ENCODE measurements at regions not wholly inside any gene's neighbourhood (a gene's known extent, or its start where the extent isn't known, plus 50 kb on each side); places are given as distances from the start of the nearest gene placed in this dataset.

DNA sequence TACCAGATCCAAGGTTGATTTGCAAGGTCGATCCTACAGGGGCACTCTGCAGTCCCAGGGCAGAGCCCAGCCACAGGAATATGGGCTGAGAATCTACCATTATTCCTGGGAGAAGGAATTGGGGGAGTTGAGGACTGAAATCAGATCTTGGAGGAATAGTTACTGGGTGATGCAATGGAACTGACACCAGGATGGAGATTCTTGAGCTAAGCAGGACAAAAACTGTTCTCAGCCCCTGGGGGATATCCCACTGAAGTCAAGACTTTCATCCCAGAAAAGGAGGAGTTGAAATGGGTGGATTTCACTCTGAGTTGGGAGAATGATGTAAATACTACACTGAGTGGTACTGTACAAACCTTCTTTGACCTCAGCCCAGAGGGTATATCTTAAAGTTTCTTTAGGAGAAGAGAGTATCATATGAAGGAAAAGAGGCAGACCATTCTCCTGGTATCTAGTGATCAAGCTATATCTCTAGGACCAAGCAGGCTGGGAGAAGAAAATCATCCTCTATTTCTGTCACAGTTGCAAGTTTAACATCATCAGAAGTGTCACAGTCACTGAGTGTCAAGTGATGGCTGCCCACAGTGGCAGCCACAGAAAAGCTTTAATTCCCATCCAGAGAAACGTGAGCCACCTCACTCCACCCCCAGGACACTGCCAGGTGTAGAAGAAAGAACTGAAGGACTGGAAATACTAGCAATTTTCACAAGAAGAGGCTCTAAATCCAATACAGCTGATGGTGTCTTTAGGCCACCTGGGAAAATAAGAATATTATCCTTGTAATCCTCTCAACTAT, 181.9 kb downstream of the NUAK1 start:
- Mint-ChIP-seq H3K4me1 (no peaks in the 10 kb centered on the region), H3K36me3 (ENCODE audit: low read depth) (no peaks in the 10 kb centered on the region), H3K9me3 (peaks cover 3% of the 10 kb centered on the region), H3K27ac (no peak overlapping the region), H3K27me3 (peaks cover 12% of the 10 kb centered on the region), H3K4me3 (no peak overlapping the region)
- no peak for ATAC-seq (replicated peaks)

DNA sequence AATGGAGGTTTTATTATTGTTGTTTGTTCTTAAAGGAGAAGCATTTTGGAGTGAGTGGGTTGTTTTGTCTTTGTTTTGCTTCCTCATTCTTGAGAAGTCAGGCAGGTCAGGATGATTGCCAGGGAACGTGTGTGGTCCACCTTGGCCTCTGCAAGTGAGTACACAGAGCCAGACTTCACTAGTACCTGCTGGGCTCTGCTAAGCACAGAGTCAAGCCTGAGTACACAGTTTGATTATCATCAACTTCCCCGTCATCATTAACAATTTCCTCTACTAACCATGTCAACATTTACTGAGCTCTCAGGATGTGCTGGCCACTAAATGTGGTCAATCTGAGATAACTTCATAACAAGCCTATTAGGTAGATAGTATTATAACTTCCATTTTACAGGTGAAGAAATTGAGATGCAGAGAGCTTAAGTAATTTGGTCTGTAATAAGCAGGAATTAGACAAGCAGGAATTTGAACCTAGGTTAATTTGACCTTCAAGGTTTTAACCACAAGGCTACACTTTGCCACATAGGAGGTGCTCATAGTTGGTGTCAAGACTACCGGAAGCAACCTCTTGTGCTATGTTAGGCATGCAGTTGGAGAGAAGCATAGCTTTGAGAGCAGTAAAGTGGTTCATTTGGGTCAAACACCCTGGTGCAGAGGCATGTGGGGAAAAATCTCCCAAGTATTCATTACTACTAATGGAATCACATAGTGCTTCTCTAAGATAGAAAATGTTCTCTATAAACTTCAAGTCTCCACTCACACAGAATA, 178.3 kb downstream of the NUAK1 start:
- Mint-ChIP-seq H3K4me3 (no peak overlapping the region), H3K36me3 (ENCODE audit: low read depth) (no peaks in the 10 kb centered on the region), H3K27me3 (peaks cover 16% of the 10 kb centered on the region), H3K9me3 (peaks cover 3% of the 10 kb centered on the region), H3K4me1 (no peaks in the 10 kb centered on the region), H3K27ac (no peak overlapping the region)
- ATAC-seq (replicated peaks), result no peak

DNA sequence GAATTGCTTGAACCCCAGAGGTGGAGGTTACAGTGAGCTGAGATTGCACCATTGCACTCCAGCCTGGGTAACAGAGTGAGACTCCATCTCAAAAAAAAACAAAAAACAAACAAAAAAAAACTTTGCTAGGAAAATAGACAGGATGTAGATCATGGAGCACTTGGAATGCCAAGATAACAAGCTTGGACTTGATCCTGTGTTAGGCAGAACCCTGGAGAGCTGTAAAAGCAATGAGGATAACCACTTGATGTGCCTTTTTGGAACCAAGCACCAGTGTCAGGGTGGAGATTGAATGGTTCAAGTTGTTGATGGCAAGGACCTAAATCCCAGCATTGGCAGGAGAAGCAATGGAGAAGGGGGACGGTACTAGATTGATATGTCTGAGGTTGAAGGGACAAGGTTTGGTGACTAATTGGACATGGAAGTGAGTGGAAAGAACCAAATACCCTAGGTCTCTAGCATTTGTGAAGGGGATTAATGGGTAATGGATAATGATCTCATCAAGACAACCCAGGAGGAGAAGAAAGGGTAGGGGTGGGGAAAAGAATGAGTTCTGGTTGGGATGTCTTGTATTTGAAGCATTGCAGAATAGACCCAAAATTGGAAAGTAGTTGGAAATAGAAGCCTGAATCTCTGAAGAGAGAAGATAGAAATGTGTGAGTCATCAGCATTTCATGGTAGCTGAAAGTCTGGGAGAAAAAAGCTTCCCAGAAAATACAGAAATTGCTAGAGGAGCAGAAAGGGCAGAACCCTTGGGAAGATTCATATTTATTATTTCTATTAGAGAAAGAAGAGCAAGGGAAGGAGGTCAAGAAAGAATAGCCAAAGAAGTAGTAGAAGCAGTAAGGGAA, 176.7 kb downstream of the NUAK1 start:
- H3K36me3 Mint-ChIP-seq (ENCODE audit: low read depth), result no peaks in the 10 kb centered on the region
- peaks cover 14% of the 10 kb centered on the region for H3K27me3 Mint-ChIP-seq
- H3K4me1 Mint-ChIP-seq, result no peaks in the 10 kb centered on the region
- no peak overlapping the region for H3K27ac Mint-ChIP-seq
- no peak overlapping the region for H3K4me3 Mint-ChIP-seq
- peaks cover 3% of the 10 kb centered on the region for H3K9me3 Mint-ChIP-seq
- no peak for ATAC-seq (replicated peaks)

DNA sequence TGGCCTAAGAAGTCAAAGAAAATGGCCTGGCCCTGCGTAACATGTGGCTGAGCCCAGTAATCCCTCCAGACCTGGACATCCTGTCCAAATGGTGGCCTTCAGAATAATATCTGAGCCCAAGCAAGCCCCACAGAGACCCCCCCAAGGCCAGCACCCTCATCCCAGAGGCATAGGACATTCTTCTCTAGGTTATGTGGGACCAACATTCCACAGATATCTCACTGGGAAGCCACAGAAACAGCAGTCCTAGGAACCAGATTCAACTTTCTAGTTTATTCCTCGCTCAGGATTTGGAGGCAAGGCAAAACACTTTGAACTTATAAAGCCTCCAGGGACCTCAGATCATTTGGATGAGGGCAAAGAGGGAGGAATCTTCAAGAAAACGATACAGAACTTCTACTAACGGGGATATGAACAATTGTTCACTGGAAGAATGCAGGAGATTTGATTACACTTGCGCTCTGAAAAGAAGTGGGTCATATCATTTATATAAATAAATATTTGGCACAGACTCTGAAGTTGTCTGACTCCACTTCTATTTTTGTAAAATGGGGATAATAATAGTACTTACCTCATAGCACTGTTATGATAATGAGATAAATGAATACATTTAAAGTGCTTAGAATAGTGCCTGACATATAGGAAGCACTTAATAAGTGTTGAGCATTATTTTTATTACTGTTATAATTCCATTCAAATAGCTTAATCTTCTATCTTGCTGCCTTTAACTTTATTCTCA, 171.5 kb downstream of the NUAK1 start:
- no peaks in the 10 kb centered on the region for H3K9me3 Mint-ChIP-seq
- H3K4me3 Mint-ChIP-seq, result no peak overlapping the region
- no peaks in the 10 kb centered on the region for H3K4me1 Mint-ChIP-seq
- H3K27ac Mint-ChIP-seq, result no peak overlapping the region
- no peak for ATAC-seq (replicated peaks)
- no peaks in the 10 kb centered on the region for H3K36me3 Mint-ChIP-seq (ENCODE audit: low read depth)
- peaks cover 13% of the 10 kb centered on the region for H3K27me3 Mint-ChIP-seq

DNA sequence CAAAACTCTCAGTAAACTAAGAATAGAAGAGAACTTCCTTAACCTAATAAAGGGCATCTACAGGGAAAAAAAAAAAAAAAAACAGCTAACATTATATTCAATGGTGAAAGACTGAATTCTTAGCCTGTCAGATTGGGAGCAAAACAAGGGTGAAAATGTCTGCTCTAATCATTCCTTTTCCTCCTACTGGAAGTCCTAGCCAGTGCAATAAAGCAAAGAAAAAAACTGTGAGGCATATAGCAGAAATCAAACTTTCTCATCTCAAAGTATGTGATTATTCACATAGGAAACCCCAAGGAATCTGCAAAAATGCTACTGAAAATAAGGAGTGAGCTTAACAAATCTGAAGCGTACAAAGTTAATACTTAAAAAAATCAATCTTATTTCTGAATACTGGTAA, 170.7 kb downstream of the NUAK1 start:
- Mint-ChIP-seq H3K4me1 (no peaks in the 10 kb centered on the region), H3K27me3 (peaks cover 13% of the 10 kb centered on the region), H3K27ac (no peak overlapping the region), H3K9me3 (no peaks in the 10 kb centered on the region), H3K4me3 (no peak overlapping the region), H3K36me3 (ENCODE audit: low read depth) (no peaks in the 10 kb centered on the region)
- ATAC-seq (replicated peaks), result no peak

DNA sequence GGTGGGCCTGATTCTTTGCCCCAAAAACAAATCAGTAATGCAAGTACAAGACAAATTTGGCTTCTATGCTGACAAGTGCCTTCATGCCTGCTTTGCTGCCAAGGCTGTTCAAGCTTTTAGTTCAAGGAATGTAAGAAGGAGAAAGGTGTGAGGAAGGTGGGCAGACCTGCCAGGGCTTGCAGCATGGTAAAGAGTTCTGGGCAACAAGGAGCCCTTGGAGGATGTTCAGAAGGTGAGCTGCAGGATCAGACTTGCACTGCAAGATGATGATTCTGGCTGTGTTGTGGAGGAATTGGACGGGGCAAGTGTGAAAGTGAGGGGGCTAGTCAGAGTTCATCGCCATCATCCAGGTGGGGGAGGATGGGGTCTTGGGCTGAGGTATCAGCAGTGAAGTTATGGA, 167.9 kb downstream of the NUAK1 start:
- Mint-ChIP-seq H3K9me3 (no peaks in the 10 kb centered on the region), H3K36me3 (ENCODE audit: low read depth) (no peaks in the 10 kb centered on the region), H3K27ac (no peak overlapping the region), H3K4me1 (no peaks in the 10 kb centered on the region), H3K27me3 (peaks cover 10% of the 10 kb centered on the region), H3K4me3 (no peak overlapping the region)
- no peak for ATAC-seq (replicated peaks)

DNA sequence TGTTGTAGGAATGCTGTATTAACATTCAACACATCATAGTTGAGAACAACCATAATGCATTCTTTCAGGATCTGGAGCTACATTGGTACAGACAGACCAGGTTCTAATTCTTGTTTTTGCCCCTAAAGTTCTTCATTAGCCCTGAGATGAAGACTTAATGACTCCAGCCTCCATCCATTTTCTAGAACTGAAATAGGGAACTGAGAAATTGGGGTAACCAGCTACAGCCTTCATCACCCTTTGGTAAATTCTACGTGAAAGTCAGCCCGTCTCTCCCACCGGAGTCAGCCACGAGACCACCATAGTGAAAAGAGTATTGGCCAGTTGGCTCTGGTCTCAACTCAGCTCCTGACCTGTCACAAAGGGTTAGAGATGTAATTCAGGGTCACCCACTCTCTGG, 164.0 kb downstream of the NUAK1 start:
- Mint-ChIP-seq H3K27ac (no peak overlapping the region), H3K36me3 (ENCODE audit: low read depth) (no peaks in the 10 kb centered on the region), H3K4me3 (no peak overlapping the region), H3K9me3 (no peaks in the 10 kb centered on the region), H3K4me1 (no peaks in the 10 kb centered on the region), H3K27me3 (peaks cover 10% of the 10 kb centered on the region)
- no peak for ATAC-seq (replicated peaks)

DNA sequence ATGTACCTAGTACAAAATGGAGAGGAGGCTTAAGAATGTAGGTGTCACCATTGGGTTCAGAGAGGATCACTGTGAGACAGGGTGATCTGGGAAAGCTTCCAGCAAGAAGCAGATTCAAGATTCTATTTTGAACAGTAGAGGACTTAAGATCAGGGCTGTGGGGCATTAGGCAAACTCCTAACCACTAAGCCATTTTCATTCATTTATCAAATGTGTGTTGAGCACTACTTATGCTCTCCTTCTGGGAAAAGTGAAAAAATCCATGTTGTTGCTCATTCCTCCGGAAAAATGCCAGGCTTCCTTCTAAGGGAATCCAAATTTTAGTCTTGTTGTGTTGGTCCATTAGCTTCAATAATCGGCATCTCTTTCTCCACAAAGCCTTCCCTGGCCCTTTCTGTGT, 163.4 kb downstream of the NUAK1 start:
- no peak overlapping the region for H3K4me3 Mint-ChIP-seq

DNA sequence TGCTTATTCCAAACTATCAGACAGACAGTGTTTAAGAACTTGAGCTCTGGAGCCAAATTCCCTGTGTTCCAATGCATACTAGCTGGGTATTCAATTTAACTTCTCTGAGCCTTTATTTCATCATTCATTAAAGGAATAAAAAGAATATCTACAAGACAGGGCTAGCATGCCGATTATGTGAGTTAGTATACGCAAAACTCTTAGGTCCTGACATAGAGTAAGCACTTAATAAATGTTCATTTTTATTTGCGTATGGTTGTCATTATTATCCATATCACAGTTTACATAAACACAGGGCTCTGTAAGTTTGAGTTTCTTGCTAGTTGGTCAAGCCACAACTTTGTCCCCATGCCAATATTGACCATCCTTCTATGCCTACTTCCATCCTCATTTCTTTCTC, 161.5 kb downstream of the NUAK1 start:
- Mint-ChIP-seq H3K27ac (no peak overlapping the region), H3K9me3 (no peaks in the 10 kb centered on the region), H3K27me3 (peaks cover 3% of the 10 kb centered on the region), H3K4me1 (no peaks in the 10 kb centered on the region), H3K36me3 (ENCODE audit: low read depth) (no peaks in the 10 kb centered on the region), H3K4me3 (no peak overlapping the region)
- ATAC-seq (replicated peaks), result no peak

More for the DNA sequence above, 163.4 kb downstream of the NUAK1 start:
- Mint-ChIP-seq H3K36me3 (ENCODE audit: low read depth) (no peaks in the 10 kb centered on the region), H3K27me3 (peaks cover 10% of the 10 kb centered on the region), H3K9me3 (no peaks in the 10 kb centered on the region), H3K4me1 (no peaks in the 10 kb centered on the region), H3K27ac (no peak overlapping the region)
- no peak for ATAC-seq (replicated peaks)

DNA sequence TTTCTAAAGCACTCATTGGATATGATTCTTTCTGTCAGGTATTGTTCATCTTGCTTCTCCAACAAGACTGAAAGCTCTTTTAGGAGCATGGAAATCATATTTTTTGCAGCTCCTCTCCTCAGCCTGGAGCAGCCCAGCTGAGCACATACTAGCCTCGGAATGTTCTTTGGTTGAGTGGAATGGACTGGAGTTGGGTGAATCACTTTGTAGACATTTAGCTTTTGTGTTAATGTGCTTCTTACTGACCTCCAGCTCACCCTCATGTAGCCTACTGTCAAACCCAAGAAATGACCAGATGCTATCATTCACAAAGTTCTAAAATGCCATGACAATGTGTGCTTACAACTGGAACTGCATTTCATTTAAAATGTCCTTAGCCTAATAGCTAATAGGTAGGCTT, 161.1 kb downstream of the NUAK1 start:
- no peaks in the 10 kb centered on the region for H3K9me3 Mint-ChIP-seq
- ATAC-seq (replicated peaks), result no peak
- H3K27ac Mint-ChIP-seq, result no peak overlapping the region
- no peaks in the 10 kb centered on the region for H3K4me1 Mint-ChIP-seq
- no peak overlapping the region for H3K4me3 Mint-ChIP-seq
- no peaks in the 10 kb centered on the region for H3K36me3 Mint-ChIP-seq (ENCODE audit: low read depth)
- peaks cover 3% of the 10 kb centered on the region for H3K27me3 Mint-ChIP-seq

DNA sequence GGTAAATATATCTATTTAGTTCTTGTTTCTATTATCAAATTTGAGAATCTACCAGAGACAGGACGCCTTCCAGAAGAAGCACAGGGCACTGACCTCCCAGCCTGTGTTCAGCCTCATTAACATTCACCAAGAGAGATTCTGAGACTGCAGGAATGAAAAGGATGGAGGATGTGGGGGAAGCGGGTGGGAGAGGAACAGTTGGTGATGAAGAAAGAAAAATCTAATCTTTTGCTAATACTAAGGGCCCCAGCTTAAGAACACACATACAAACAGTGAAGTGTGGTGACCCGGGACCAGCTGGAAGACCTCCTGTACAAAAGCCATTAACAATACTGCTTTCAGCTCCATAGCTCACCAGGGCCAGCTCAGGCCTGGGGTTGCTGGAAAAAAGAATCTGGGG, 160.5 kb downstream of the NUAK1 start:
- Mint-ChIP-seq H3K36me3 (ENCODE audit: low read depth) (no peaks in the 10 kb centered on the region), H3K4me1 (no peaks in the 10 kb centered on the region), H3K9me3 (no peaks in the 10 kb centered on the region), H3K27me3 (peaks cover 3% of the 10 kb centered on the region), H3K4me3 (no peak overlapping the region), H3K27ac (no peak overlapping the region)
- ATAC-seq (replicated peaks), result no peak

DNA sequence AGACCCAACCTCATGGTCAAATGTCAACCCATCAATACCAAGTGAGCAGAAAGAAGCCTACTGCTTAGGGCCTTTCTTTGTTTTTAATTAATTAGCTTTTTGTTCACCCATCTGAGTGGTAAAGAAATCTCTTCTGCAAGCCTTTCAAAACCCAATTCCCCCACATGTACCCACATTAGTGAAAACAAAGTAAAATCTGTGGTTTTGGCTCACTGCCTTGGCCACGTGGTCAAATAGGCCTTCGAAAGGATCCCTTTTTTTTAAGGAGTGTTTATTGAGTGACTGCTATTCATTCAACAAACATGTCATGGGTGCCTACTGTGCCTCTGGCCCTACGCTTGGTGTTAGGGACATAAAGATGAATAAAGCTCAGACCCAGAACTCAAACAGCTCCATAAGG, 160.1 kb downstream of the NUAK1 start:
- H3K9me3 Mint-ChIP-seq, result no peaks in the 10 kb centered on the region
- no peak for ATAC-seq (replicated peaks)

DNA sequence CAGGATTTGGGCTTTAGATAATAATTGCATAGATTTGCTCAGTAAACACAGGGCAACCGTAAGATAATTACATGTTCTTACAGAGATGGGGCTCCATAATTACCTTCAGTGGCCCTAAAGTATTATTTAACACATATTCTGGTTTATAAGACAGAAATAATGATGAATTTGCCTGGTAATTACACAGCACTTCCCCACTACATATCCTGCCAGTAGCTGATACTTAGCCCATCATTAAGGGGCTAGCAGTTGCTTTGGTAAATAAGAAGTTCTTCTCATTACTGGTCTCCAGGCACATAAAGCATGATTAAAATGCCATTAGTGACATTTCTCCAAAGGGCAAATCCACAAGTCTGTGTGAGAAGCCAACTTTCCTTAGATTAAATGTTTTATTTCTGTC, 158.7 kb downstream of the NUAK1 start:
- Mint-ChIP-seq H3K9me3 (no peaks in the 10 kb centered on the region), H3K27me3 (peaks cover 3% of the 10 kb centered on the region), H3K27ac (no peak overlapping the region), H3K4me1 (no peaks in the 10 kb centered on the region), H3K4me3 (no peak overlapping the region), H3K36me3 (ENCODE audit: low read depth) (no peaks in the 10 kb centered on the region)
- no peak for ATAC-seq (replicated peaks)

More for the DNA sequence above, 160.1 kb downstream of the NUAK1 start:
- H3K4me3 Mint-ChIP-seq, result no peak overlapping the region
- H3K36me3 Mint-ChIP-seq (ENCODE audit: low read depth), result no peaks in the 10 kb centered on the region
- no peaks in the 10 kb centered on the region for H3K4me1 Mint-ChIP-seq
- H3K27me3 Mint-ChIP-seq, result peaks cover 3% of the 10 kb centered on the region
- H3K27ac Mint-ChIP-seq, result no peak overlapping the region

DNA sequence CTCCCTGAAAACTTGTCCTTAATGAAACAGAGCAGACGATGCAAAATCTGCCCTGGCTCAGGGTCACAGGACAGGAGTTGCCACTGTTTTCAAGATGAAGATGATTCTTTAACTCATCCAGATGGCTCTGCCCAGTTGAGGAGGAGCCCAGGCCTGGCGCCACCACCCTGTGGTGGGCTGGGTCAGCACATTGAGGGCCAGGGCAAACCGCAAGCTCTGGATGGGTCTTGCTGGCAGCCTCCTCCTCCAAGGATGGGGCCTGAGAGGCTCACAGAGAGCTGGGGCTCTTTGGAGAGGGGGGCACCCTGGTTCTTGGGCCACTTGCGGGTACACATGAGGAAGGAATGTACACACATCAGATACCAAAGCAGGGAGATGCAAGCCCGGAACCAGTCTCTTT, 158.2 kb downstream of the NUAK1 start:
- H3K4me1 Mint-ChIP-seq, result no peaks in the 10 kb centered on the region
- H3K27ac Mint-ChIP-seq, result no peak overlapping the region
- no peaks in the 10 kb centered on the region for H3K9me3 Mint-ChIP-seq
- H3K27me3 Mint-ChIP-seq, result peaks cover 3% of the 10 kb centered on the region
- ATAC-seq (replicated peaks), result no peak
- no peaks in the 10 kb centered on the region for H3K36me3 Mint-ChIP-seq (ENCODE audit: low read depth)
- H3K4me3 Mint-ChIP-seq, result no peak overlapping the region

Measured in activated T-helper 17 cell treated with anti-CD3 and anti-CD28 coated beads, Interleukin-2, amount 50 U/mL, for 72 hours (primary cell).